ENCODE measurements at regions not wholly inside any gene's neighbourhood (a gene's known extent, or its start where the extent isn't known, plus 50 kb on each side); places are given as distances from the start of the nearest gene placed in this dataset.

DNA sequence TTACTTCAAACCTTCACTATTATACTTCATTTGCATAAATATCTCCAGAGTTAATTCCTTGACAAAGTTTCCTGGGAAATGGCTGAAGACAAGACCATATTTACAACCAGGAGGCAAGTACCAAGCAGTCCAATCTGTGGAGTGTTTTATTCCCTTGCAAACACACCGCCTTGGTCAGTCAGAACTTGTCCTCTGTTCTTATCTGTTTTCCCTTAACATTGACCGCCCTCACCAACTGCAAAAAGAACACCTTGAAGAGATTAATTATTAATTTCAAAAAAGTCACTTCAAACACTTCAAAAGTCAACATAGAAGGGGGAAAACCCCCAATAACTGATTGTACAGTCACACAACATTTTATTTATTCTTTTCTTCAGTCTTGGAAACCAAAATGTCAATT is 269.0 kb upstream of the RGMB start:
- H3K27ac ChIP-seq (ENCODE audit: low read depth, low read length): no peak overlapping the region
- no peak overlapping the region for H3K4me3 ChIP-seq (ENCODE audit: extremely low read depth in 1 of 4, insufficient read depth in 2 of 4, low read depth in 3 of 4, low read length in 4 of 4)
- no peak overlapping the region for H3K56ac ChIP-seq (replicated peaks; ENCODE audit: insufficient read length, low read depth, low read length)
- H4K5ac ChIP-seq (ENCODE audit: insufficient read length, low read depth, low read length): no peak overlapping the region
- peaks cover 1 to 9% (median 4%) of the 10 kb centered on the region in 4 experiments; a peak in 3 of 7 replicates for H3K4me1 ChIP-seq (replicated peaks in 1 of 4; ENCODE audit: control insufficient read depth in 3 of 4, insufficient read depth in 4 of 4, low read length in 3 of 4)
- H3K23me2 ChIP-seq (ENCODE audit: low read depth, low read length): no peaks in the 10 kb centered on the region
- no peak overlapping the region for H2AFZ ChIP-seq (ENCODE audit: low read length)
- no peak overlapping the region for H3K18ac ChIP-seq (ENCODE audit: extremely low read depth, low read length)
- H2BK15ac ChIP-seq (ENCODE audit: low read length): no peak overlapping the region
- FAIRE-seq: no peak
- no peak for TF ChIP-seq YY1 (IDR thresholded peaks at IDR 0.05; ENCODE audit: low read depth, low read length)
- no peak for TF ChIP-seq CHD1 (IDR thresholded peaks at IDR 0.05; ENCODE audit: low read depth, low read length)
- no peak for TF ChIP-seq CTBP2 (IDR thresholded peaks at IDR 0.05; ENCODE audit: borderline replicate concordance, insufficient read depth, insufficient read length, low read length)
- H3K9ac ChIP-seq (replicated peaks in 1 of 4; ENCODE audit: extremely low read depth in 1 of 4, low read depth in 3 of 4, low read length in 3 of 4): no peak overlapping the region
- H4K91ac ChIP-seq (replicated peaks; ENCODE audit: insufficient read length, low read length): no peak overlapping the region
- no peaks in the 10 kb centered on the region for H3K79me1 ChIP-seq (ENCODE audit: low read depth, low read length)
- CTCF ChIA-PET (ENCODE audit: partially characterized antibody): interaction anchor here (0.6 kb wide), 1 partner anchor 83 kb away, joined by 3 read pairs; no protein-coding TSS in a partner anchor
- peaks cover 0 to 2% of the 10 kb centered on the region in 2 experiments; a peak in 1 of 4 replicates for H3K9me3 ChIP-seq (ENCODE audit: insufficient read depth in 2 of 2, low read depth in 1 of 2, low read length in 1 of 2)
- H4K8ac ChIP-seq (ENCODE audit: extremely low read depth, insufficient read depth, low read length): no peak overlapping the region
- no peak overlapping the region for H2BK12ac ChIP-seq (ENCODE audit: low read depth, low read length)
- H2BK5ac ChIP-seq (ENCODE audit: low read depth, low read length): no peak overlapping the region
- H3K4ac ChIP-seq (replicated peaks; ENCODE audit: insufficient read length, low read depth, low read length): no peak overlapping the region
- no peak for DNase-seq (ENCODE audit: low read depth in 1 of 2, low spot score in 2 of 2)
- no peaks in the 10 kb centered on the region for H4K20me1 ChIP-seq (replicated peaks in 1 of 2; ENCODE audit: control insufficient read depth in 1 of 2, insufficient read depth in 2 of 2, low read length in 2 of 2)
- no peak overlapping the region for H2BK120ac ChIP-seq (replicated peaks; ENCODE audit: low read depth, low read length)
- no peak overlapping the region for H3K23ac ChIP-seq (ENCODE audit: insufficient read length)
- H2BK20ac ChIP-seq (ENCODE audit: low read length): no peak overlapping the region
- POLR2A ChIA-PET (ENCODE audit: partially characterized antibody): no interaction called here
- no peak overlapping the region for H3K4me2 ChIP-seq (ENCODE audit: insufficient read depth in 1 of 2, low read depth in 2 of 2, low read length in 2 of 2)
- 83% methylated on average over 2 of the region's 2 CpGs; no CpG with 5 or more reads in 1 of the 2 experiments for WGBS, 2 experiments (ENCODE audit: extremely low coverage in 1 of 2, insufficient coverage in 1 of 2, insufficient read length in 1 of 2, insufficient replicate concordance in 2 of 2, low coverage in 1 of 2, low lambda C conversion rate in 2 of 2, missing lambda C conversion rate in 1 of 2)
- no peak overlapping the region for H3K14ac ChIP-seq (ENCODE audit: insufficient read length)
- H3K79me2 ChIP-seq (ENCODE audit: control insufficient read depth in 1 of 2, insufficient read depth in 2 of 2, low read length in 2 of 2): no peaks in the 10 kb centered on the region
- H2AK5ac ChIP-seq (ENCODE audit: low read depth, low read length): no peak overlapping the region
- no peaks in the 10 kb centered on the region for H3K36me3 ChIP-seq (ENCODE audit: control insufficient read depth in 2 of 4, insufficient read depth in 4 of 4, low read length in 3 of 4)
- H3K27me3 ChIP-seq (replicated peaks in 1 of 4; ENCODE audit: control insufficient read depth in 3 of 4, extremely low read depth in 1 of 4, insufficient read depth in 3 of 4, low read length in 3 of 4): no peaks in the 10 kb centered on the region

Measured in H1 (cell line).